ENCODE measurements at regions not wholly inside any gene's neighbourhood (a gene's known extent, or its start where the extent isn't known, plus 50 kb on each side); places are given as distances from the start of the nearest gene placed in this dataset.

- TF ChIP-seq, protein P1, sequence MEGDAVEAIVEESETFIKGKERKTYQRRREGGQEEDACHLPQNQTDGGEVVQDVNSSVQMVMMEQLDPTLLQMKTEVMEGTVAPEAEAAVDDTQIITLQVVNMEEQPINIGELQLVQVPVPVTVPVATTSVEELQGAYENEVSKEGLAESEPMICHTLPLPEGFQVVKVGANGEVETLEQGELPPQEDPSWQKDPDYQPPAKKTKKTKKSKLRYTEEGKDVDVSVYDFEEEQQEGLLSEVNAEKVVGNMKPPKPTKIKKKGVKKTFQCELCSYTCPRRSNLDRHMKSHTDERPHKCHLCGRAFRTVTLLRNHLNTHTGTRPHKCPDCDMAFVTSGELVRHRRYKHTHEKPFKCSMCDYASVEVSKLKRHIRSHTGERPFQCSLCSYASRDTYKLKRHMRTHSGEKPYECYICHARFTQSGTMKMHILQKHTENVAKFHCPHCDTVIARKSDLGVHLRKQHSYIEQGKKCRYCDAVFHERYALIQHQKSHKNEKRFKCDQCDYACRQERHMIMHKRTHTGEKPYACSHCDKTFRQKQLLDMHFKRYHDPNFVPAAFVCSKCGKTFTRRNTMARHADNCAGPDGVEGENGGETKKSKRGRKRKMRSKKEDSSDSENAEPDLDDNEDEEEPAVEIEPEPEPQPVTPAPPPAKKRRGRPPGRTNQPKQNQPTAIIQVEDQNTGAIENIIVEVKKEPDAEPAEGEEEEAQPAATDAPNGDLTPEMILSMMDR (IDR thresholded peaks at IDR 0.05; ENCODE audit: insufficient read depth, low read length, poor library complexity, severe bottlenecking): no peak
- no peak for TF ChIP-seq EZH2phosphoT487 (conservative IDR thresholded peaks at IDR 0.05; ENCODE audit: low read length)
Measured at GRCh38 chr4:149223659-149224058, 592.0 kb downstream of the IQCM start.
